Neural cell (in vitro differentiated cells): ENCODE measurements at regions not wholly inside any gene's neighbourhood (a gene's known extent, or its start where the extent isn't known, plus 50 kb on each side); places are given as distances from the start of the nearest gene placed in this dataset.

ENCODE experiments used
- EZH2 ChIP-seq: fragments of 200-600, 300-800 bp; shearing (Covaris generic), sonication (generic); IDR thresholded peaks from 2 replicates; pipeline ENCODE4 v1.6.1; 2014; ENCODE audit warnings: antibody characterized with exemption, low read length, borderline replicate concordance, mild to moderate bottlenecking; ENCODE audit not compliant: insufficient read depth, poor library complexity, severe bottlenecking
- POLR2AphosphoS5 ChIP-seq: IDR thresholded peaks from 2 replicates; pipeline ENCODE4 v1.6.1; 2012
- TF ChIP-seq, protein P1 (sequence below): fragments of 450-650 bp; IDR thresholded peaks from 2 replicates; pipeline ENCODE4 v1.5.1; 2014; ENCODE audit warnings: antibody characterized with exemption, mild to moderate bottlenecking, moderate library complexity; ENCODE audit not compliant: poor library complexity, severe bottlenecking
- TF ChIP-seq, protein P2 (sequence below): IDR thresholded peaks from 2 replicates; pipeline ENCODE4 v1.6.1; 2012; ENCODE audit warnings: borderline replicate concordance

DNA sequence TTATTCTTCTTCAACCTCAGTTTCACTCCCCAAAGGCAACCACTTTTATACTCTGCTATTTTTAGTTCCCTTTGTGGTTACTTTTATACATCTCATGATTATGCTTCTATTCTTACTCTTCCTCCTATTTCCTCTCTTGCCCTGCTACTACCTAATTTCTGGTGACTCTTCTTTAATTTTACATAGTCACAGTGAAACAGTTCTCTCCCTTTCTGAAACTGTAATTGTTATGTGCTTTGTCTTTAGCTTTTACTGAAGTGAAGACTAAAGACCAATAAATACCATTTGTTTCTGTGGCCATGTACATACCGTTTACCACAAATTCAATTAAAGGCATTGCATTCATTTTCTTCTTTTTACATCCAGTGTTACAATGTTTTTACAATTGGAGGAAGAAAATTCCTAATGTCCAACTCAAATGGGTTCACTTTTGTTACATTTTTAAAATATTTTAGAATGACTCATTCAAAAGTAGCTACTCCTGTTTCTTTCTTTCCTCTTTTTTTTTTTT lies 410.6 kb downstream of the PSAT1 start:
- TF ChIP-seq EZH2 (no peak), POLR2AphosphoS5 (no peak)
- TF ChIP-seq, protein P1, sequence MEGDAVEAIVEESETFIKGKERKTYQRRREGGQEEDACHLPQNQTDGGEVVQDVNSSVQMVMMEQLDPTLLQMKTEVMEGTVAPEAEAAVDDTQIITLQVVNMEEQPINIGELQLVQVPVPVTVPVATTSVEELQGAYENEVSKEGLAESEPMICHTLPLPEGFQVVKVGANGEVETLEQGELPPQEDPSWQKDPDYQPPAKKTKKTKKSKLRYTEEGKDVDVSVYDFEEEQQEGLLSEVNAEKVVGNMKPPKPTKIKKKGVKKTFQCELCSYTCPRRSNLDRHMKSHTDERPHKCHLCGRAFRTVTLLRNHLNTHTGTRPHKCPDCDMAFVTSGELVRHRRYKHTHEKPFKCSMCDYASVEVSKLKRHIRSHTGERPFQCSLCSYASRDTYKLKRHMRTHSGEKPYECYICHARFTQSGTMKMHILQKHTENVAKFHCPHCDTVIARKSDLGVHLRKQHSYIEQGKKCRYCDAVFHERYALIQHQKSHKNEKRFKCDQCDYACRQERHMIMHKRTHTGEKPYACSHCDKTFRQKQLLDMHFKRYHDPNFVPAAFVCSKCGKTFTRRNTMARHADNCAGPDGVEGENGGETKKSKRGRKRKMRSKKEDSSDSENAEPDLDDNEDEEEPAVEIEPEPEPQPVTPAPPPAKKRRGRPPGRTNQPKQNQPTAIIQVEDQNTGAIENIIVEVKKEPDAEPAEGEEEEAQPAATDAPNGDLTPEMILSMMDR, result no peak
- TF ChIP-seq, protein P2, sequence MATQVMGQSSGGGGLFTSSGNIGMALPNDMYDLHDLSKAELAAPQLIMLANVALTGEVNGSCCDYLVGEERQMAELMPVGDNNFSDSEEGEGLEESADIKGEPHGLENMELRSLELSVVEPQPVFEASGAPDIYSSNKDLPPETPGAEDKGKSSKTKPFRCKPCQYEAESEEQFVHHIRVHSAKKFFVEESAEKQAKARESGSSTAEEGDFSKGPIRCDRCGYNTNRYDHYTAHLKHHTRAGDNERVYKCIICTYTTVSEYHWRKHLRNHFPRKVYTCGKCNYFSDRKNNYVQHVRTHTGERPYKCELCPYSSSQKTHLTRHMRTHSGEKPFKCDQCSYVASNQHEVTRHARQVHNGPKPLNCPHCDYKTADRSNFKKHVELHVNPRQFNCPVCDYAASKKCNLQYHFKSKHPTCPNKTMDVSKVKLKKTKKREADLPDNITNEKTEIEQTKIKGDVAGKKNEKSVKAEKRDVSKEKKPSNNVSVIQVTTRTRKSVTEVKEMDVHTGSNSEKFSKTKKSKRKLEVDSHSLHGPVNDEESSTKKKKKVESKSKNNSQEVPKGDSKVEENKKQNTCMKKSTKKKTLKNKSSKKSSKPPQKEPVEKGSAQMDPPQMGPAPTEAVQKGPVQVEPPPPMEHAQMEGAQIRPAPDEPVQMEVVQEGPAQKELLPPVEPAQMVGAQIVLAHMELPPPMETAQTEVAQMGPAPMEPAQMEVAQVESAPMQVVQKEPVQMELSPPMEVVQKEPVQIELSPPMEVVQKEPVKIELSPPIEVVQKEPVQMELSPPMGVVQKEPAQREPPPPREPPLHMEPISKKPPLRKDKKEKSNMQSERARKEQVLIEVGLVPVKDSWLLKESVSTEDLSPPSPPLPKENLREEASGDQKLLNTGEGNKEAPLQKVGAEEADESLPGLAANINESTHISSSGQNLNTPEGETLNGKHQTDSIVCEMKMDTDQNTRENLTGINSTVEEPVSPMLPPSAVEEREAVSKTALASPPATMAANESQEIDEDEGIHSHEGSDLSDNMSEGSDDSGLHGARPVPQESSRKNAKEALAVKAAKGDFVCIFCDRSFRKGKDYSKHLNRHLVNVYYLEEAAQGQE, result no peak
